Tibial nerve (tissue), 3 donors: ENCODE measurements at regions not wholly inside any gene's neighbourhood (a gene's known extent, or its start where the extent isn't known, plus 50 kb on each side); places are given as distances from the start of the nearest gene placed in this dataset.

ENCODE experiments used
- CTCF ChIP-seq, 5 experiments: fragments of 200-600 bp in 3 of 5; fragments of 450-650 bp in 2 of 5; sonication (generic) in 3 of 5; IDR thresholded peaks; one replicate each; pipeline ENCODE4 v1.5.1; 2016 to 2019; ENCODE audit warnings: antibody characterized with exemption in 5 of 5, mild to moderate bottlenecking in 3 of 5, moderate library complexity in 2 of 5
- POLR2A ChIP-seq, 2 donors: fragments of 450-650 bp; IDR thresholded peaks; one replicate each; pipeline ENCODE4 v1.6.1; 2017; ENCODE audit warnings: antibody characterized with exemption in 2 of 2, mild to moderate bottlenecking in 2 of 2, moderate library complexity in 2 of 2

- TF ChIP-seq CTCF (IDR thresholded peaks at IDR 0.05): no peak
- TF ChIP-seq POLR2A (IDR thresholded peaks at IDR 0.05): no peak
Observed at GRCh38 chr20:43349841-43350240, 107.9 kb upstream of the SRSF6 start.
